Prostate gland (tissue), 2 donors: ENCODE measurements at regions not wholly inside any gene's neighbourhood (a gene's known extent, or its start where the extent isn't known, plus 50 kb on each side); places are given as distances from the start of the nearest gene placed in this dataset.

Source experiments
- DNase-seq: peaks from one replicate; pipeline ENCODE4 v3.0.0-alpha.2; 2019; ENCODE audit warnings: low spot score
- H3K27ac ChIP-seq, 2 donors: fragments of 200-600 bp; sonication (generic); 2 replicates each; pipeline ENCODE4 v1.5.1; 2017 to 2019
- H3K27me3 ChIP-seq: fragments of 200-600 bp; sonication (generic); replicated peaks from 2 replicates; pipeline ENCODE4 v1.5.1; 2019; ENCODE audit not compliant: insufficient read depth
- H3K36me3 ChIP-seq, 2 donors: fragments of 200-600 bp; sonication (generic); 1 replicate in 1 of 2; 2 replicates in 1 of 2; pipeline versions ENCODE4 v1.5.1 to v1.8.1; 2017 to 2019
- H3K4me1 ChIP-seq: fragments of 200-600 bp; sonication (generic); replicated peaks from 2 replicates; pipeline ENCODE4 v1.5.1; 2019
- H3K4me3 ChIP-seq, 2 donors: fragments of 200-600 bp; sonication (generic); 2 replicates each; pipeline ENCODE4 v1.5.1; 2017 to 2019
- H3K9me3 ChIP-seq: fragments of 200-600 bp; sonication (generic); 2 replicates; pipeline ENCODE4 v1.5.1; 2017
- CTCF ChIP-seq, 4 experiments: fragments of 200-600 bp in 2 of 4; fragments of 450-650 bp in 2 of 4; sonication (generic) in 2 of 4; IDR thresholded peaks; 1 replicate in 3 of 4; 2 replicates in 1 of 4; pipeline ENCODE4 v1.5.1; 2016 to 2019; ENCODE audit warnings: antibody characterized with exemption in 4 of 4, mild to moderate bottlenecking in 2 of 4, moderate library complexity in 2 of 4
- POLR2A ChIP-seq: fragments of 450-650 bp; IDR thresholded peaks from one replicate; pipeline ENCODE4 v1.6.1; 2016; ENCODE audit warnings: antibody characterized with exemption, mild to moderate bottlenecking
- POLR2AphosphoS5 ChIP-seq: sonication (generic); formaldehyde crosslinking; IDR thresholded peaks from one replicate; pipeline ENCODE4 v1.6.1; 2017; ENCODE audit warnings: antibody characterized with exemption
- WGBS: methylation state at CpG from one replicate; pipeline ENCODE4 v1.1.5; 2018; 5-methylcytosine and 5-hydroxymethylcytosine counted together
- intact Hi-C: fragments of 100-400 bp; cut with DNase I; formaldehyde crosslinking; loops from one replicate; pipeline ENCODE4 v1.14.2; 2022

- 92% methylated on average over 5 of the region's 5 CpGs for WGBS
- H3K4me3 ChIP-seq = no peak overlapping the region
- no peaks in the 10 kb centered on the region for H3K36me3 ChIP-seq
- no peaks in the 10 kb centered on the region for H3K4me1 ChIP-seq
- intact Hi-C loops = no loop called here
- H3K27ac ChIP-seq = no peak overlapping the region
- no peaks in the 10 kb centered on the region for H3K27me3 ChIP-seq
- no peak for TF ChIP-seq POLR2AphosphoS5
- TF ChIP-seq POLR2A = no peak
- no peak for TF ChIP-seq CTCF (IDR thresholded peaks at IDR 0.05)
- no peak for DNase-seq
- H3K9me3 ChIP-seq = no peaks in the 10 kb centered on the region
Measured at GRCh38 chr12:19857204-19857603, 417.9 kb downstream of the AEBP2 start.

- intact Hi-C loops = no loop called here
- Histone ChIP-seq H3K9me3 (no peaks in the 10 kb centered on the region), H3K4me1 (no peaks in the 10 kb centered on the region), H3K27me3 (no peaks in the 10 kb centered on the region), H3K4me3 (no peak overlapping the region), H3K27ac (no peak overlapping the region), H3K36me3 (no peaks in the 10 kb centered on the region)
- no peak for TF ChIP-seq POLR2A
- no peak for TF ChIP-seq CTCF (IDR thresholded peaks at IDR 0.05)
- no peak for TF ChIP-seq POLR2AphosphoS5
- WGBS = 79% methylated on average over 1 of the region's 1 CpG
- DNase-seq = no peak
Measured at GRCh38 chr12:19867151-19867550, 427.9 kb downstream of the AEBP2 start.

- H3K27ac ChIP-seq = no peak overlapping the region
- intact Hi-C loops = no loop called here
- 51% methylated on average over 2 of the region's 2 CpGs for WGBS
- H3K4me1 ChIP-seq = no peaks in the 10 kb centered on the region
- no peaks in the 10 kb centered on the region for H3K36me3 ChIP-seq
- DNase-seq = no peak
- H3K4me3 ChIP-seq = no peak overlapping the region
- no peaks in the 10 kb centered on the region for H3K27me3 ChIP-seq
- no peaks in the 10 kb centered on the region for H3K9me3 ChIP-seq
- no peak for TF ChIP-seq POLR2AphosphoS5
- no peak for TF ChIP-seq POLR2A
- no peak for TF ChIP-seq CTCF (IDR thresholded peaks at IDR 0.05)
Measured at GRCh38 chr12:19867970-19868369, 428.7 kb downstream of the AEBP2 start.

- Histone ChIP-seq H3K27me3 (no peaks in the 10 kb centered on the region), H3K4me1 (no peaks in the 10 kb centered on the region), H3K27ac (no peak overlapping the region), H3K36me3 (no peaks in the 10 kb centered on the region), H3K4me3 (no peak overlapping the region), H3K9me3 (no peaks in the 10 kb centered on the region)
- no peak for TF ChIP-seq POLR2A
- no peak for TF ChIP-seq POLR2AphosphoS5
- TF ChIP-seq CTCF (IDR thresholded peaks at IDR 0.05) = no peak
- intact Hi-C loops = no loop called here
- 81% methylated on average over 5 of the region's 5 CpGs for WGBS
- DNase-seq = no peak
Measured at GRCh38 chr12:19869413-19869812, 430.1 kb downstream of the AEBP2 start.

- H3K4me3 ChIP-seq = no peak overlapping the region
- H3K9me3 ChIP-seq = no peaks in the 10 kb centered on the region
- DNase-seq = no peak
- TF ChIP-seq POLR2AphosphoS5 (no peak), POLR2A (no peak), CTCF (IDR thresholded peaks at IDR 0.05) (no peak)
- H3K27ac ChIP-seq = no peak overlapping the region
- H3K27me3 ChIP-seq = no peaks in the 10 kb centered on the region
- intact Hi-C loops = no loop called here
- H3K4me1 ChIP-seq = no peaks in the 10 kb centered on the region
- H3K36me3 ChIP-seq = no peaks in the 10 kb centered on the region
- 89% methylated on average over 9 of the region's 9 CpGs for WGBS
Measured at GRCh38 chr12:19872621-19873540, 433.6 kb downstream of the AEBP2 start.
